ENCODE measurements at regions not wholly inside any gene's neighbourhood (a gene's known extent, or its start where the extent isn't known, plus 50 kb on each side); places are given as distances from the start of the nearest gene placed in this dataset.

DNA sequence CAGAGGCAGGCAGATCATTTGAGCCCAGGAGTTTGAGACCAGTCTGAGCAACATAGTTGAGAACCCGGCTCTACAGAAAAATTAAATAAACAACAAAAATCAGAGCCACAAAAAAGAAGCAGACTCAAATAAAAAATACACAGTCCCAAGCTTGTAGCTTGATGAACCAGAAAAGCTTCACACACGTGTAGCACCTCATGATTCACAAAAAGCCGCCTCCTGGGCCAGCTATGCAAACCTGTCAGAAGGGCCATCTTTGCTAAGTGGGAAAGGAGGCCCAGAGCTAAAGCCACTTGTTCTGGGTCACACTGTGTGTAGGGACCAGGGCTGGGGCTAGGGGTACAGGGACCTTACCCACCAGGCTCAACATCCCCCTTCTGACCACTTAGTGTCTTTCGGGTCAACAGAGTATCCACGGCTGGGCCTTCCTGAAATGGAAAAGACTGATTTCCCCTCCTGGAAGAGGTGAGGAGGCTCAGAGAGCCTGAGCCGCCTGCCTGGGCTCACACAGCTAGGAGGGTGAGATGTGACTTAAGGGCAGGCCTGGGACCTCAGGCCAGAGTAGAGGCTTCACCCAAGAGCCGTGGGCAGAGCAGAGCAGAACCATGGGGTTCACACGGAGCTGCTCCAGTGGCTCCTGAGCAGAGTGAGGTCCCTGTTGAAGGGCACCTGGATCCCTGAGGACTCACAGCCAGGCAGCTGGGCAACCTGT, 269.6 kb downstream of the PARN start:
- no peak for DNase-seq

DNA sequence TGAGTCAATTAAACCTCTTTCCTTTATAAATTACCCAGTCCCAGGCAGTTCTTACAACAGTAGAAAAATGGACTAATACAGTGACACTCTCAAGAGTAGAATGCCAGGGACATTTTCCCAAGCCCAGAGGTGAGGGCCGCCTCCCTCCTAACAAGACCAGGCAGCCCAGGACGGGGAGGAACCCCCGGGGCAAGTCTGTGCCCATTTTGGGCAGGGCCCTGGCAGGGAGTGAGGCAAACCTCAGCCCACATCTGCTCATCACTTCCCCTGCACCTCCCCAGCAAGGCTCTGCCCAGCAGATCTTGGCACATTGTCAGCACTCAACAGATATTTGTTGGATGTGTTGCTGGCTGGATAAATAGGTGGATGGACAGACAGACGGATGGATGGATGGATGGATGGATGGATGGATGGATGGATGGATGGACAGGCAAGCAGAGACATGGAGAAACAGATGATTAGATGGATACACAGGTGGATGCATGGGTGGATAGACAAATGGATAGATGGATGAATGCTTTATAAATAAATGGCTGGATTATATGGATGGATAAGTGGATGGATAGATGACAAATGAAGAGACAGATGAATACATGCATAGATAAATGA, 271.3 kb downstream of the PARN start:
- peak; percentile 35 to 64 for DNase-seq

DNA sequence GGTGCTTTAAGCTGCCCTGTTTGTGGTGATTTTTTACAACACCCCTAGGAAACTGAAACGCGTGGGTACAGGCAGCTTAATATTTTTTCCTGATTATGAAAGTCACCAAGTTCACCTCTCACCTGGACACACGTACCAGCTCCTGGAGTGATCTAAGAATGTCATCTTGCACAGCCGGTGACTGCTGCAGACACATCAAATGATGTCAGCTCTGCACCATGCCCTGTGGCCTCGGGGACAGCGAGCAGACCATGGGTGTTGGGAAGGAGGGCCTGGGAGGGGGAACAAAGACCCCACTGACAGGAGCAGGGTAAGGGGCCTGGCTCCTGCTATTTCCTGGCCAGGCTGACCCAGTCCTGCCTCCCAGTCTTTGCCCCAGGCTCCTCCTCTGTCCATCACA, 272.7 kb downstream of the PARN start:
- no peak for DNase-seq

DNA sequence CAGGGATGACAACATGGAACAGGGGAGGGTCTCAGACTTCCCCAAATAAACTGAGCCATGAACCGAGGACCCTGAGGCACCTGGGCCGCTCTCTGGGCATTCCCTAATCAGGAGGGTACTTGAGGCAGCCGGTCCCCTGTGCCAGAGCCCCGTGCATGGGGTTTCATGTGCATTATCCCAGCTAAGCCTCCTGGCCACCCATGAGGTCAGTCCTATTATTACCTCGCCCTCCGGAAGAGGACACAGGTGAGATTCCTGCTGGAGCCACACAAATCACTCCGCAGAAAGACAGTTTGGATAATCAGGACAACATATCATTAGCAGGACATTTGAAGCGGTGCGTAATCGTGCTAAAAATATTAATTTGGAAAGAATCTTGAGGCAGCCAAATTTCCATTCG, 274.0 kb downstream of the PARN start:
- no peak for DNase-seq

DNA sequence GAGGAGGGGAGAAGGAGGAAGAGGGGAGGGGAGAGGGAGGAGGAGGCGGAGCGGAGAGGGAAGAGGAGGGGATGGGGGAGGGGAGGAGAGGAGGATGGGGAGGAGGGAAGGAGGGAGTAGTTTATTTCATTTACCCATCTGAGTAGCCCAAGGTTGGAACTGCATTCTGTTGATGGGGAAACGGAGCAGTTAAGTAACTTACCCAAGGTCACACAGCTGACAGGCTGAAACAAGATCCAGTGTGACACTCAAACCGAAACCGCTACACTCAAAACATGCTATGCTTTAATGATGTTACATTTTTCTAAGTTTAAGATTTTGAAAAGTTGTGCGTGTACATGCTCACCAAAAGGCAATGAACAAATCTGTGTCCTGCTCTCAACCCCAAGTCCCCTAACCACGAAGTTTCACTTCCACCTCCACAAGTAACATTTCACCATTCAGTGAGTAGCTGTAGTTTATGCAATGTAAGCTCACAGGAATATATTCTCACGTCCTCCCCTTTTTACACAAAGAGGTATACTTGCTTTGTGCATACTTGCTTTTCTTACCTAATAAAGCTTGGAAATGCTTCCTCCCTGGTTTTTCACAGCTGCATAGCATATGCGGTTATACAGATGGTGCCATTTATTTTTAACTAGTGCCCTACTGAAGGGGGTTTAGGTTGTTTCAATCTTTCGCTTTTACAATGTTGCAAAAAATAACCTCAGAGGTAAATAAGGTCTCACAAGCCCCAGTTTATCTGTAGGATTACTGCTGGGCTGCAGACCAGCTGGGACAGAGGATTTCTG, 275.3 kb downstream of the PARN start:
- DNase-seq: no peak

DNA sequence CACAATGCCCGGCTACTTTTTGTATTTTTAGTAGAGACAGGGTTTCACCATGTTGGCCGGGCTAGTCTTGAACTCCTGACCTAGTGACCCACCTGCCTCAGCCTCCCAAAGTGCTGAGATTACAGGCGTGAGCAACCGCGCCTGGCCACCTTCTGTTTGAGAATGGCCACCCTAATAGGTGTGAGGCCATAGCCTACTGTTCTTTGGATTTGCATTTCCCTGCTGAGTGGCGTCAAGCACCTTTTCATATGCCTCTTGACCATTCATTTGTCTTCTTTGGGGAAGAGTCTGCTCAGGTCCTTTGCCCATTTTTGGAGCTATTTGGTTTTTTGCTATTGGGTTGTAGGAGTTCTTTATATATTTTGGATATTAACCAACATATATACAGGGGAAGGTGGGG, 276.7 kb downstream of the PARN start:
- no peak for DNase-seq

DNA sequence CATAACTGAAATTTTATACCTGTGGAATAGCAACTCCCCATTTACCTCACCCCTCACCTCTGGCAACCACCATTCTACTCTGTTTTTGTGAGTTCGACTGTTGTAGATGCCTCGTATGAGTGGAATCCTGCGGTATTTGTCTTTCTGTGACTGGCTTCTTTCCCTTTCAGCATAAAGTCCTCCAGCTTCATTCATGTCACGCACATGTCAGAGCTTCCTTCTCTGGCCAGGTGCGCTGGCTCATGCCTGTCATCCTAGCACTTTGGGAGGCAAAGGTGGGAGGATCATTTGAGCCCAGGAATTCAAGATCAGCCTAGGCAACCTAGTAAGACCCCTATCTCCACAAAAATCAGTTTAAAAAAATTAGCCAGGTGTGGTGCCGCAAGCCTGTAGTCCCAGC, 278.4 kb downstream of the PARN start:
- no peak for DNase-seq

DNA sequence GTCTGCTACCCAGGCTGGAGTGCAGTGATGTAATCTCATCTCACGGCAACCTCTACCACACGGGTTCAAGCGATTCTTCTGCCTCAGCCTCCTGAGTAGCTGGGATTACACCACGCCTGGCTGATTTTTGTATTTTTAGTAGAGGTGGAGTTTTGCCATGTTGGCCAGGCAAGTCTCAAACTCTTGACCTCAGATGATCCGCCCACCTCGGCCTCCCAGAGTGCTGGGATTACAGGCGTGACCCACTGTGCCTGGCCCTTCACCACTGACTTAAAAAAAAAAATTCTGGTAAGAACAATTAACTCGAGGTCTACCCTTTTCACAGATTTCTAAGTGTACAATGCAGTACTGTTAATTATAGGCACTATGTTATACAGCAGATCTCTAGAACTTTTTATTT, 279.4 kb downstream of the PARN start:
- no peak for DNase-seq

DNA sequence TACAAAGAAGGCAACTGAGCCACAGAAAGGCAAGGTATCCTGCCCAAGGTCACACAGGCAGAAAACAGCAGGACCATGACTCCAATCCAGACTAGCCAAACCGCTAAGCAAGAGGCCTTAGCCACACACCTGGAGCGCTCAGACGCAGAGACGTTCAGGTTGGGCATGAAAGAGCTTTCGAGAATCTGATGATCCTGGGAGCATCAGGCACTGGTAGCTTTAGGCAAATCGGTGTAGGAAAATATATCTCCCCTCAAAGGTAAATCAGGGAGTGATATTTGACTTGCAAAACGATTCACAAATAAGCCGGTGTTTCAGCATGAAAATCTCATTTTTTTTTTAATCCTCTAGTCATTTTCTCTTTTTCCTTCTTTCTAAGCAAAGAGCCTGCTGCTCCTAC, 279.0 kb downstream of the MRTFB start:
- DNase-seq: no peak

DNA sequence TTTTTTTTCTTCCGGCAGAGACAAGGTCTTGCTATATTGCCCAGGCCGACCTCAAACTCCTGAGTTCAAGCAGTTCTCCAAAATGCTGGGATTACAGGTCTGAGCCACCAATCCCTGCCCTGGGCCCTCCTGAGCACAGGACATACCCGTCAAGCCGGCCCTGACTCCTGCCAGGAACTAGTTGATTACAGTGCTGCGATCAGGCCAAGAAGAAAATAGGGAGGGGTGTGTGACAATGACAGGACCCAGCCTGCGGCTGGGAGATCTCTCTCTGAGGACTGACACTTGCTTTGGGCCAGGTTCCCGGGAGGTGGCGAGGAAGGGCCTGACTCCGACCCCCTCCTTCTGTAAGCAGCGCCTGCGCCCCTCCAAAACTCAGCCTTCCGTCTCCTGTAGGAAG, 276.6 kb downstream of the MRTFB start:
- no peak for DNase-seq

DNA sequence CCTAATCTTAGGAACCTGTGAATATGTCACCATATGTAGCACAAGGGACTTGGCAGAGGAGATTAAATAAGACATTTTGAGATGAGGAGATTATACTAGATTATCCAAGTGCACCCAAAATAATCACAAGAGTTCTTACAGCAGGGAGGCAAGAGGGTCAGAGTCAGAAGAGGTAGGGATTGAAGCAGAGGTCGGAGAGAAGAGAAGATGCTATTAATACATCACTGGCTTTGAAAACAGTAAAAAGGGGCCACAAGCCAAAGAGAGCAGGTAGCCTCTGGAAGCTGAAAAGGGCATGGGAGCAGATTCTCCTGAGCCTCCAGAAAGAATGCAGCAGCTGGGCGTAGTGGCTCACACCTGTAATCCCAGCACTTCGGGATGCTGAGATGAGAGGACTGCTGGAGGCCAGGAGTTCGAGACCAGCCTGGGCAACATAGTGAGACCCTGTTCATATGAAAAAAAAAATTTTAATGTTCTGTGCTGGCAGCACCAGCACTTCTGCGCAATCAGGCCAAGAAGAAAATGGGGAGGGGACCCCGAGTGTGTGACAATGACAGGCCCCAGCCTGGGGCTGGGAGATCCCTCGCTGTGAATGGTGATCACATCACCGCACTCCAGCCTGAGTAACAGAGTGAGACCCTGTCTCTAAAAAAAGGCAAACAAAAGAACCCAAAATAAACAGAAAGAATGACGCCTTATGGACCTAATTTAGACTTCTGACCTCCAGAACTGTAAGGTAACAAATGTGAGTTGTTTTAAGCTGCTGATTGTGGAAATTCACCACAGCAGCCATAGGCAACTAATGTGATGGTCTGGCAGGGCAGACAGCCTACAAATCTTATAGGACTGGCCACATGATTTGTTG, 275.4 kb downstream of the MRTFB start:
- DNase-seq: no peak

DNA sequence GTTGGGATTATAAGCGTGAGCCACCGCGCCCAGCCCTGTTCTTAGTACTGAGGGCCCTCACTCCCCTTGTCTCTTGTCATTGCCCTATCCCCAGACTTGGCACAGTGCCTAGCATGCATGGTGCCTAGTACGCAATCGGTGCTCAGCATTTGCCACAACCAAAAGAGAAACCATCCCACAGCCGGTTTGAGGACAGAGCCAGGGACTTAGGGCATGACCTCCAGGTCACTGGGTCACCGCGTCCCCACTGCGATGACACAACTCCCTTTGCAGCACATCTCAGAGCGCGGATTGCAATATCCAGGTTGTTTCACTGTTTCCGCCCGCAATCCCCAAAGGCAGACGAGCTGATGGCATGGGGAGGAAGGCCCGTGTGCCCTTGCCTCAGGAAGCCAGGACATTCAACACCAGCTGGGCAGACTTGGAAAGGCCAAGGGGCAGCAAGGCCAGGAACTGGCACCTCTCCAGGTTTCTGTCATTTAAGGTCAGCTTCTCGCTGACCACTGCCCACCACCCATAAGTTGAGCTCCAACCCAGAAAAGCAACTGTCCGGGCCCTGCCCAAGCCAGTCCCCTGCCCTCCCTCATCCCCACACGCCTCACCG, 274.5 kb downstream of the MRTFB start:
- no peak for DNase-seq

DNA sequence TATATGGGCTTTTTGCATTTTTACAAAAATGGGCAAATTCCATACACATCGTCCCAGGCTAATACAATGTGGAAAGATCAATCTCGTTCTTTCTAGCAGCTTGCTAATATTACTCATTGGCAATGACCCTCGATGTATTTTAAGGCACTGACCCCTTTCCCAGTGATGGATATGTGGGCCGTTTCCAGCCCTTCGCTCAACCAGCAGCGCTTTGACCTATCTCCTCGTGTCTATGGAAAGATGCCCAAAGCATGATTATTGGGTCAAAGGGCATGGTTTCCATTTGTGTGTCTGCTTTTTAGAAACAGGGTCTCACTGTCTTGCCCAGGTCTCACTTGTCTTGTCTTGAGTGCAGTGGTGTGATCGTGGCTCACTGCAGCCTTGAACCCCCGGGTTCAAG, 273.8 kb downstream of the MRTFB start:
- no peak for DNase-seq

DNA sequence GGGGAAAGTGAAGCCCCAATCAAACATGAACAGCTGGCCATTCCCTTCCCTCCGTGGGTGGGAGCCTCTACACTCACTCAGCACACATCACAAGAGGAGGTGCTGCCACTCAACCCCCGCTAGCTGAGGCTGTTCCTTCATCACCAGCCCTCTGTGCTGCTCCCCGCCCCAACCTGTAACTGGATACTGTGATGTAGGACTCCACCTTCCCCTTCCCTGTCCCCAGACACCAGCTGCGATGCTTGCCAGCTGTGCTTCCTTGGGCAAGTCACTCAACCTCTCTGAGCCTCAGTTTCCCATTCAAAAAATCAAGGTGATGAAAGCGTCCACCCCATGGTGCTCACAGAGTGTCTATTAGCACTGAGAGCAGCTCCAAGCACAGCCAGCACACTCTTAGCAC, 273.2 kb downstream of the MRTFB start:
- no peak for DNase-seq

DNA sequence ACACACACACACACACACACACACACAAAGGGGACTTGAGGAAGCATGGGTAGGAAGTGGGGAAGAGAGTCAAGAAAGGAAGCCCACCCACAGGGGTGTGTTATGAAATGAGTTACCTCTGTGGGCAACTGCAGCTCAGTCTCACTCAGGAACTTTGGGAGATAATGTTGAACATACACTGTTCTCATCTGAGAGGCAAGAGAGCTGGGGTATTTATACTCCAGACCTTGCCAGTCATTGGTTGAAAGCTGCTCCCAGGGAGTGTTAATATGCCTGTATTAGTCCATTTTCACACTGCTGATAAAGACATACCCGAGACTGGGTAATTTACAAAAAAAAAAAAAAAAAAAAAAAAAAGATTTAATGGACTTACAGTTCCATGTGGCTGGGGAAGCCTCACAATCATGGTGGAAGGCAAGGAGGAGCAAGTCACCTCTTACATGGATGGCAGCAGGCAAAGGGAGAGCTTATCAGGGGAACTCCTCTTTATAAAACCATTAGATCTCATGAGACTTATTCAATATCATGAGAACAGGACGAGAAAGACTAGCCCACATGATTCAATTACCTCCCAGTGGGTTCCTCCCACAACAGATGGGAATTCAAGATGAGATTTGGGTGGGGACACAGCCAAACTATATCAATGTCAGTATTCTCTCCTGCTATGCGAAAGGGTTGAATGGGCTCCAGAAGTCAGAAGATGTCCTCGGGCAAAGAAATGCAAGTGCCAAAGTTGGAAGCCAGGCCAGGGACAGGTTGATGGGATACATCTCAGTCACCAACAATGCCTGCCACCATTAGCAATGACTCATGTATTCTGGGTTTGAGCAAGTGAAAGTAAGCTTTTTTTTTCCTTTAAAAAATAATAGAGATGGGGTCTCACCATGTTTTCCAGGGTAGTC, 270.5 kb downstream of the MRTFB start:
- DNase-seq: no peak

DNA sequence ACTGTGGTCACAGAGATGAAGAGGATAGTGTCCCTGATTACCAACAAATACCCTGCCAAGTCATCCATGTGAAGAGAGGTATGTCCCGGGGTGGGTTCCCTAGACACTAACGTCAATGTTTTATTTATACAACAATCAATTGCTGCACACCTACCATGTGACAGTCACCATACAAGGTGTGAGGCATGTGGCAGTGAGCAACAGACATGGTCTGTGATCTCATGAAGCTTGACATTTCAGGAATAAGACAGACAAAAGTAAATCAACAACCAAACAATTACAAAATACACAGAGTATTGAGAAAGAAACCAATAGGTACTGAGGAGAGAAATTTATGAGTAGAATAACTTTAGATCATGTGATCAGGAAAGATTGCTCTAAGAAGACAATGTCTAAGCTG, 268.6 kb downstream of the MRTFB start:
- DNase-seq: no peak

DNA sequence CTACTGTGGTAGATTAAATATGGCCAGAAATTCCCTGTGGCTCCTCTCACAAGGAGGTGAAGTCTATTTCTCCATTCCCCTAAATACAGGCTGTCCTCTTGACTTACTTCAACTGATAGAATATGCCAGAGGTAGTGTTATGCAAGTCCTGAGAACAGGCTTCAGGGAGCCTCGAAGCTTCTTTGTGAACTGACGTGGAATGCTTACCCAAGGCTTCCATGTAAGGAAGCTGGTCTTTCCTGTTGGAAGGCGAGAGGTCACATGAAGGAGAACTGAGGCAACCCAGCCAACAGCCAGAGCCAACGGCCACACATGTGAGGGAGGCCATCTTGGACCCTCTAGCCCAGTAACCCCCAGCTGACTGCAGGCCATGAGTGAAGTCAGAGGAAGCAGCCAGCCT, 267.9 kb downstream of the MRTFB start:
- no peak for DNase-seq

DNA sequence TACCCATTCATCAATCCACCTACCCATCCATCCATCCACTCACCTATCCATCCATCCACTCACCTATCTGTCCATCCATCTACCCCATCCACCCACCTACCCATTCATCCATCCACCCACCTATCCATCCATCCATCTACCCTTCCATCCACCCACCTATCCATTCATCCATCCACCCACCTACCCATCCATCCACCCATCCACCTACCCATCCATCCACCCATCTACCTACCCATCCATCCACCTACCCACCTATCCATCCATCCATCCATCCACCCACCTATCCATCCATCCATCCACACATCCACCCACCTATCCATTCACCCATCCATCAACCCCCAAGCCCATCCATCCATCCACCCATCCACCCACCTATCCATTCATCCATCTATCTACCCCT, 267.1 kb downstream of the MRTFB start:
- DNase-seq: no peak

DNA sequence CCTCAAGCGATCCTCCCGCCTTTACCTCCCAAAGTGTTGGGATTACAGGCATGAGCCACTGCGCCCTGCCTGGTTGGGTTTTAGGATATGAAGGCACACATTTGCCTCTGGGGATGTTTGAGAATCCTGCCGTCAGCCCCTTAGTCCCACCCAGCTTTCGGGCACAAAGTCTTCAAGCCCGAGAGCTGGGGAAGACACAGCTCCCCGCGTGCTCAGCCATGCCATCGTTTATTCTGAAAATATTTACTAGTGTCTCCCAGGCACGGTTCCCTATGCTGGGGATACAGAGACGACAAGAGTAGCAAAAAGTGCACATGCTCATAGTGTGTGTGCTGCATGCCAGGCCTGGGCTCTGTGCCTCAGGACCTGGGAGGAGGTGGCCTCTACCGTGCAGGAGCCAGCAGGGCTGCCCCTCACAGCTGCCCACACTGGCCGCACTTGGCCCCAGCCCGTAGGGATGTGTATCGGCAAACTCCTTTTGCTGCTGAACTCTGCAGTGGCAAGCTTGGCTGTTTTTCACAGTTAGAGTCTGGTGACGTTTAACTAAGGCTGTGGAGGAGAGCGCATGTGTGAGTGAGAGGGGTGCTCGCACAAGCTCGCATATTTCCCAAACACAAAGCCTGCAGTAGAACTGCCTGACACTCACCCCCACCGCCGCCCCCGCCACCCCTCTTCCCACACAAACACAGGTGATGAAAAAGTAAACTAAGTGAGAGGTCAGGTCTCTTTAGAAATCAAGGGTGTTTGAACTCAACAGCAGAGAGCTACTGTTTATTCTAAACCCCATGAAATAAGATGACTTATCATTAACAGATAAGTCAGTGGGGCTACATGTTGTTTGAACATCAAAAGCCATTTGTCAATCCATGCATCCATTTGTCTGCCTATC, 266.4 kb downstream of the MRTFB start:
- DNase-seq: no peak

DNA sequence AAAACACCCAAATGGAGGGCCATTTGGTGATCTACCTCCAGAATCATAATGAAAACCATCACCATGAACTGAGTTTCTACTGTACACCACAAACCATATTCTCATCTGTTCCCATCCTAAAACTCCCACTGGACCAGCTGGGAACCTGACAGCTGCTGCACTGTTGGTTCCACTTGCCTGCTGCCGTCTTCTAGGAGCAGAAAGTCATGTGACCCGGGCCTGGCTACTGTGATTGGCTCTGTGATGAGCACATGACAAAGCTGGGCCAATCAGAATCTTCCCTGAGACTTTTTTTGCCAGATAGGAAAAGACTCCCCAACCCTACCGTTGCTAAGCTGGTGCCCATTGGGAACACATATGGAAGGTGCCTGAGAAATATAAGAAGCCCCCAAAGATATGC, 264.2 kb downstream of the MRTFB start:
- DNase-seq: peak in 1 of 2 experiments; percentile 14

Measured in NCI-H446 (cell line).